Naive thymus-derived CD4-positive, alpha-beta T cell (primary cell): ENCODE measurements at regions not wholly inside any gene's neighbourhood (a gene's known extent, or its start where the extent isn't known, plus 50 kb on each side); places are given as distances from the start of the nearest gene placed in this dataset.
"Not testable (repeated sequence)": the region's sequence is repeated elsewhere in the genome, so short reads cannot be mapped to it uniquely, and the experiment has no call there.

Experiments
- ATAC-seq: fragments of 150-1000 bp; cut with Tn5 transposase; 2 replicates; pipeline ENCODE4 v1.10.0; 2021; ENCODE audit warnings: mild to moderate bottlenecking, moderate library complexity
- CTCF ChIA-PET: fragments of 350-600 bp; sonication (Branson Sonifier 250); formaldehyde crosslinking; loops from one replicate; lab custom pipeline; 2021; ENCODE audit warnings: antibody characterized with exemption; lab: Charles Lee
- POLR2A ChIA-PET: fragments of 350-600 bp; sonication (Branson Sonifier 250); formaldehyde crosslinking; loops from one replicate; lab custom pipeline; 2021; ENCODE audit warnings: antibody characterized with exemption, inconsistent platforms; lab: Charles Lee
- DNase-seq, 9 donors: peaks; one replicate each; pipeline versions ENCODE4 v3.0.0 to v3.0.0-alpha.2; 2020 to 2022; ENCODE audit warnings: mixed read lengths in 1 of 9
- H3K27ac ChIP-seq: one replicate; pipeline ENCODE4 v1.7.0; 2013; ENCODE audit warnings: mild to moderate bottlenecking, low read depth, low read length, moderate library complexity
- H3K27me3 ChIP-seq, 2 donors: one replicate each; pipeline ENCODE4 v1.7.0; 2013; ENCODE audit warnings: low read length in 2 of 2, mild to moderate bottlenecking in 2 of 2, moderate library complexity in 2 of 2; ENCODE audit not compliant: control insufficient read depth in 2 of 2, insufficient read depth in 2 of 2
- H3K36me3 ChIP-seq, 3 experiments: 1 replicate in 2 of 3; 2 replicates in 1 of 3; pipeline ENCODE4 v1.7.0; 2013; ENCODE audit warnings: low read length in 3 of 3, mild to moderate bottlenecking in 3 of 3, moderate library complexity in 1 of 3; ENCODE audit not compliant: insufficient read depth in 3 of 3, control insufficient read depth in 2 of 3
- H3K4me1 ChIP-seq, 2 donors: one replicate each; pipeline ENCODE4 v1.7.0; 2013; ENCODE audit warnings: low read length in 2 of 2, mild to moderate bottlenecking in 2 of 2, moderate library complexity in 1 of 2; ENCODE audit not compliant: control insufficient read depth in 2 of 2, insufficient read depth in 2 of 2
- H3K4me3 ChIP-seq: 2 replicates; pipeline ENCODE4 v1.7.0; 2013; ENCODE audit warnings: mild to moderate bottlenecking, low read length
- H3K9me3 ChIP-seq, 3 experiments: 1 replicate in 2 of 3; 2 replicates in 1 of 3; pipeline ENCODE4 v1.7.0; 2013; ENCODE audit warnings: low read length in 3 of 3; ENCODE audit not compliant: control insufficient read depth in 2 of 3
- H3K27ac Mint-ChIP-seq, 9 donors: one replicate each; pipeline ENCODE4 v1.8.0; 2020 to 2022; ENCODE audit warnings: mixed read lengths in 9 of 9, mild to moderate bottlenecking in 8 of 9, moderate library complexity in 5 of 9, inconsistent platforms in 2 of 9
- H3K27me3 Mint-ChIP-seq, 5 donors: one replicate each; pipeline ENCODE4 v1.8.0; 2021 to 2022; ENCODE audit warnings: mixed read lengths in 5 of 5, mild to moderate bottlenecking in 1 of 5
- H3K36me3 Mint-ChIP-seq, 5 donors: one replicate each; pipeline ENCODE4 v1.8.0; 2020 to 2022; ENCODE audit warnings: mixed read lengths in 5 of 5, mild to moderate bottlenecking in 3 of 5, inconsistent platforms in 1 of 5
- H3K4me1 Mint-ChIP-seq, 7 donors: one replicate each; pipeline ENCODE4 v1.8.0; 2020 to 2022; ENCODE audit warnings: mixed read lengths in 7 of 7, mild to moderate bottlenecking in 3 of 7, inconsistent platforms in 1 of 7
- H3K4me3 Mint-ChIP-seq, 10 donors: one replicate each; pipeline ENCODE4 v1.8.0; 2020 to 2022; ENCODE audit warnings: mild to moderate bottlenecking in 10 of 10, mixed read lengths in 10 of 10, moderate library complexity in 6 of 10, inconsistent platforms in 2 of 10
- H3K9me3 Mint-ChIP-seq, 11 donors: one replicate each; pipeline ENCODE4 v1.8.0; 2020 to 2022; ENCODE audit warnings: mixed read lengths in 11 of 11, mild to moderate bottlenecking in 4 of 11, inconsistent platforms in 1 of 11, moderate library complexity in 1 of 11
- intact Hi-C, 2 donors: fragments of 100-400 bp; cut with micrococcal nuclease; formaldehyde crosslinking; loops; one replicate each; pipeline ENCODE4 v1.15.1; 2023

- no peak for ATAC-seq
- Histone ChIP-seq H3K4me3 (no peak overlapping the region), H3K4me1 (no peaks in the 10 kb centered on the region), H3K36me3 (no peaks in the 10 kb centered on the region), H3K27ac (no peak overlapping the region), H3K9me3 (no peaks in the 10 kb centered on the region), H3K27me3 (no peaks in the 10 kb centered on the region)
- Mint-ChIP-seq H3K27ac (no peak overlapping the region), H3K36me3 (no peaks in the 10 kb centered on the region), H3K9me3 (peaks cover 0 to 9% (median 4%) of the 10 kb centered on the region in 11 donors), H3K27me3 (no peaks in the 10 kb centered on the region), H3K4me1 (no peaks in the 10 kb centered on the region), H3K4me3 (no peak overlapping the region)
- CTCF ChIA-PET, result no interaction called here
- POLR2A ChIA-PET, result no interaction called here
- DNase-seq, result no peak
- intact Hi-C loops, result no loop called here
These were observed 629.4 kb upstream of the GBE1 start for GRCh38 chr3:82390868-82391267.

- no peaks in the 10 kb centered on the region for H3K27me3 Mint-ChIP-seq
- H3K4me1 Mint-ChIP-seq, result no peaks in the 10 kb centered on the region
- Histone ChIP-seq H3K27ac (no peak overlapping the region), H3K4me3 (no peak overlapping the region), H3K36me3 (no peaks in the 10 kb centered on the region), H3K27me3 (no peaks in the 10 kb centered on the region), H3K4me1 (no peaks in the 10 kb centered on the region), H3K9me3 (no peaks in the 10 kb centered on the region)
- ChIA-PET CTCF (no interaction called here), POLR2A (no interaction called here)
- intact Hi-C loops, result no loop called here
- DNase-seq (no peak), ATAC-seq (no peak)
- no peaks in the 10 kb centered on the region for H3K36me3 Mint-ChIP-seq
- no peak overlapping the region for H3K27ac Mint-ChIP-seq
- H3K4me3 Mint-ChIP-seq, result no peak overlapping the region
- H3K9me3 Mint-ChIP-seq, result peaks cover 0 to 16% (median 2%) of the 10 kb centered on the region in 11 donors
These were observed 625.2 kb upstream of the GBE1 start for GRCh38 chr3:82386647-82387046.

- no peak for ATAC-seq
- H3K4me1 ChIP-seq, result no peaks in the 10 kb centered on the region
- H3K27me3 Mint-ChIP-seq, result no peaks in the 10 kb centered on the region
- ChIA-PET POLR2A (no interaction called here), CTCF (no interaction called here)
- no peak overlapping the region for H3K4me3 Mint-ChIP-seq
- H3K4me3 ChIP-seq, result no peak overlapping the region
- H3K9me3 ChIP-seq, result no peaks in the 10 kb centered on the region
- no peak overlapping the region for H3K27ac ChIP-seq
- no peak overlapping the region for H3K27ac Mint-ChIP-seq
- H3K36me3 Mint-ChIP-seq, result no peaks in the 10 kb centered on the region
- H3K4me1 Mint-ChIP-seq, result no peaks in the 10 kb centered on the region
- peaks cover 0 to 16% (median 2%) of the 10 kb centered on the region in 11 donors for H3K9me3 Mint-ChIP-seq
- DNase-seq, result no peak
- no peaks in the 10 kb centered on the region for H3K36me3 ChIP-seq
- intact Hi-C loops, result no loop called here
- no peaks in the 10 kb centered on the region for H3K27me3 ChIP-seq
These were observed 622.7 kb upstream of the GBE1 start for GRCh38 chr3:82384181-82384580.

GRCh38 chr3:82382831-82383230, 621.4 kb upstream of the GBE1 start:
- H3K36me3 ChIP-seq, result no peaks in the 10 kb centered on the region
- CTCF ChIA-PET, result no interaction called here
- POLR2A ChIA-PET, result no interaction called here
- no peak overlapping the region for H3K27ac Mint-ChIP-seq
- no peak overlapping the region for H3K27ac ChIP-seq
- H3K27me3 ChIP-seq, result no peaks in the 10 kb centered on the region
- H3K9me3 Mint-ChIP-seq, result peaks cover 0 to 17% (median 3%) of the 10 kb centered on the region in 11 donors
- no peaks in the 10 kb centered on the region for H3K4me1 Mint-ChIP-seq
- no peaks in the 10 kb centered on the region for H3K4me1 ChIP-seq
- intact Hi-C loops, result no loop called here
- H3K36me3 Mint-ChIP-seq, result no peaks in the 10 kb centered on the region
- DNase-seq, result no peak
- no peaks in the 10 kb centered on the region for H3K27me3 Mint-ChIP-seq
- no peaks in the 10 kb centered on the region for H3K9me3 ChIP-seq
- no peak overlapping the region for H3K4me3 ChIP-seq
- no peak for ATAC-seq
- no peak overlapping the region for H3K4me3 Mint-ChIP-seq

GRCh38 chr3:82378392-82378791, 616.9 kb upstream of the GBE1 start:
- Mint-ChIP-seq H3K27ac (no peak overlapping the region), H3K9me3 (peaks cover 7 to 33% (median 18%) of the 10 kb centered on the region in 11 donors), H3K4me1 (no peaks in the 10 kb centered on the region), H3K27me3 (no peaks in the 10 kb centered on the region), H3K36me3 (peaks cover 0 to 5% (median 0%) of the 10 kb centered on the region in 5 donors), H3K4me3 (no peak overlapping the region)
- ATAC-seq (no peak), DNase-seq (no peak)
- ChIA-PET POLR2A (no interaction called here), CTCF (no interaction called here)
- Histone ChIP-seq H3K36me3 (no peaks in the 10 kb centered on the region), H3K27ac (no peak overlapping the region), H3K27me3 (no peaks in the 10 kb centered on the region), H3K4me3 (no peak overlapping the region), H3K4me1 (no peaks in the 10 kb centered on the region), H3K9me3 (no peaks in the 10 kb centered on the region)
- intact Hi-C loops, result no loop called here

- H3K4me3 Mint-ChIP-seq, result no peak overlapping the region
- no peak overlapping the region for H3K27ac Mint-ChIP-seq
- no peaks in the 10 kb centered on the region for H3K36me3 ChIP-seq
- H3K4me1 ChIP-seq, result no peaks in the 10 kb centered on the region
- no peak overlapping the region for H3K27ac ChIP-seq
- POLR2A ChIA-PET, result no interaction called here
- CTCF ChIA-PET, result no interaction called here
- H3K9me3 Mint-ChIP-seq, result peaks cover 7 to 36% (median 20%) of the 10 kb centered on the region in 11 donors
- no peaks in the 10 kb centered on the region for H3K27me3 ChIP-seq
- no peak overlapping the region for H3K4me3 ChIP-seq
- ATAC-seq, result no peak
- no peaks in the 10 kb centered on the region for H3K9me3 ChIP-seq
- intact Hi-C loops, result no loop called here
- H3K4me1 Mint-ChIP-seq, result no peaks in the 10 kb centered on the region
- no peak for DNase-seq
- H3K36me3 Mint-ChIP-seq, result peaks cover 0 to 5% (median 0%) of the 10 kb centered on the region in 5 donors
- H3K27me3 Mint-ChIP-seq, result no peaks in the 10 kb centered on the region
These were observed 615.4 kb upstream of the GBE1 start for GRCh38 chr3:82376883-82377282.

GRCh38 chr3:82373833-82374232, 612.4 kb upstream of the GBE1 start:
- ATAC-seq, H3K27ac ChIP-seq, CTCF ChIA-PET, H3K27me3 Mint-ChIP-seq, POLR2A ChIA-PET, H3K4me1 ChIP-seq, DNase-seq, H3K27ac Mint-ChIP-seq, H3K36me3 ChIP-seq, H3K4me3 Mint-ChIP-seq, H3K9me3 ChIP-seq, H3K4me3 ChIP-seq, H3K36me3 Mint-ChIP-seq, intact Hi-C loops, H3K4me1 Mint-ChIP-seq, H3K27me3 ChIP-seq: not testable (repeated sequence)
- H3K9me3 Mint-ChIP-seq, result peaks cover 6 to 36% (median 18%) of the 10 kb centered on the region in 11 donors
